ENCODE measurements at regions not wholly inside any gene's neighbourhood (a gene's known extent, or its start where the extent isn't known, plus 50 kb on each side); places are given as distances from the start of the nearest gene placed in this dataset.
"Not testable (repeated sequence)": the region's sequence is repeated elsewhere in the genome, so short reads cannot be mapped to it uniquely, and the experiment has no call there.

GRCh38 chr7:119900996-119901672 is 371.8 kb upstream of the KCND2 start:
- H3K4me1 Mint-ChIP-seq: no peaks in the 10 kb centered on the region
- CTCF ChIA-PET: no interaction called here
- H3K27me3 Mint-ChIP-seq: no peaks in the 10 kb centered on the region
- POLR2A ChIA-PET: no interaction called here
- no peak overlapping the region for H3K4me3 ChIP-seq (ENCODE audit: low read length)
- DNase-seq: no peak
- no peaks in the 10 kb centered on the region for H3K36me3 ChIP-seq (ENCODE audit: insufficient read depth, low read length)
- H3K9me3 ChIP-seq (ENCODE audit: low read length): no peaks in the 10 kb centered on the region
- H3K27me3 ChIP-seq (ENCODE audit: insufficient read depth, low read length, poor library complexity, severe bottlenecking): no peaks in the 10 kb centered on the region
- no peak overlapping the region for H3K27ac ChIP-seq (ENCODE audit: low read depth, low read length)
- no peaks in the 10 kb centered on the region for H3K36me3 Mint-ChIP-seq
- no peak overlapping the region for H3K4me3 Mint-ChIP-seq
- H3K27ac Mint-ChIP-seq: no peak overlapping the region
- H3K9me3 Mint-ChIP-seq: peaks cover 4 to 14% (median 8%) of the 10 kb centered on the region in 5 donors
- no peaks in the 10 kb centered on the region for H3K4me1 ChIP-seq (ENCODE audit: insufficient read depth, low read length)

GRCh38 chr7:119903085-119903484 is 369.9 kb upstream of the KCND2 start:
- Mint-ChIP-seq H3K27ac (no peak overlapping the region), H3K36me3 (no peaks in the 10 kb centered on the region), H3K4me1 (no peaks in the 10 kb centered on the region), H3K9me3 (peaks cover 4 to 13% (median 6%) of the 10 kb centered on the region in 5 donors), H3K27me3 (no peaks in the 10 kb centered on the region), H3K4me3 (no peak overlapping the region)
- H3K27ac ChIP-seq (ENCODE audit: low read depth, low read length): no peak overlapping the region
- ChIA-PET POLR2A (no interaction called here), CTCF (no interaction called here)
- no peak overlapping the region for H3K4me3 ChIP-seq (ENCODE audit: low read length)
- H3K4me1 ChIP-seq (ENCODE audit: insufficient read depth, low read length): no peaks in the 10 kb centered on the region
- DNase-seq: no peak
- no peaks in the 10 kb centered on the region for H3K36me3 ChIP-seq (ENCODE audit: insufficient read depth, low read length)
- H3K9me3 ChIP-seq (ENCODE audit: low read length): no peaks in the 10 kb centered on the region
- H3K27me3 ChIP-seq (ENCODE audit: insufficient read depth, low read length, poor library complexity, severe bottlenecking): no peaks in the 10 kb centered on the region

GRCh38 chr7:119905495-119905894 is 367.5 kb upstream of the KCND2 start:
- Mint-ChIP-seq H3K4me3 (no peak overlapping the region), H3K9me3 (peaks cover 6 to 15% (median 12%) of the 10 kb centered on the region in 5 donors), H3K27me3 (no peaks in the 10 kb centered on the region), H3K36me3 (no peaks in the 10 kb centered on the region), H3K27ac (no peak overlapping the region), H3K4me1 (no peaks in the 10 kb centered on the region)
- H3K36me3 ChIP-seq (ENCODE audit: insufficient read depth, low read length): no peaks in the 10 kb centered on the region
- no peak overlapping the region for H3K27ac ChIP-seq (ENCODE audit: low read depth, low read length)
- H3K4me3 ChIP-seq (ENCODE audit: low read length): no peak overlapping the region
- ChIA-PET CTCF (no interaction called here), POLR2A (no interaction called here)
- DNase-seq: no peak
- no peaks in the 10 kb centered on the region for H3K27me3 ChIP-seq (ENCODE audit: insufficient read depth, low read length, poor library complexity, severe bottlenecking)
- H3K4me1 ChIP-seq (ENCODE audit: insufficient read depth, low read length): no peaks in the 10 kb centered on the region
- no peaks in the 10 kb centered on the region for H3K9me3 ChIP-seq (ENCODE audit: low read length)

GRCh38 chr7:119908948-119909347 is 364.0 kb upstream of the KCND2 start:
- no peaks in the 10 kb centered on the region for H3K36me3 Mint-ChIP-seq
- Histone ChIP-seq H3K27ac (ENCODE audit: low read depth, low read length) (no peak overlapping the region), H3K4me3 (ENCODE audit: low read length) (no peak overlapping the region), H3K36me3 (ENCODE audit: insufficient read depth, low read length) (no peaks in the 10 kb centered on the region), H3K9me3 (ENCODE audit: low read length) (no peaks in the 10 kb centered on the region), H3K27me3 (ENCODE audit: insufficient read depth, low read length, poor library complexity, severe bottlenecking) (no peaks in the 10 kb centered on the region), H3K4me1 (ENCODE audit: insufficient read depth, low read length) (no peaks in the 10 kb centered on the region)
- no peak for DNase-seq
- no peak overlapping the region for H3K4me3 Mint-ChIP-seq
- CTCF ChIA-PET: no interaction called here
- H3K9me3 Mint-ChIP-seq: peaks cover 2 to 16% (median 10%) of the 10 kb centered on the region in 5 donors
- no peaks in the 10 kb centered on the region for H3K27me3 Mint-ChIP-seq
- no peaks in the 10 kb centered on the region for H3K4me1 Mint-ChIP-seq
- POLR2A ChIA-PET: no interaction called here
- no peak overlapping the region for H3K27ac Mint-ChIP-seq

- H3K27me3 Mint-ChIP-seq; POLR2A ChIA-PET; H3K27ac Mint-ChIP-seq; H3K4me3 ChIP-seq (ENCODE audit: low read length); H3K4me1 Mint-ChIP-seq; H3K4me1 ChIP-seq (ENCODE audit: insufficient read depth, low read length); CTCF ChIA-PET; H3K36me3 ChIP-seq (ENCODE audit: insufficient read depth, low read length); H3K4me3 Mint-ChIP-seq; H3K9me3 ChIP-seq (ENCODE audit: low read length); DNase-seq; H3K36me3 Mint-ChIP-seq; H3K27me3 ChIP-seq (ENCODE audit: insufficient read depth, low read length, poor library complexity, severe bottlenecking); H3K27ac ChIP-seq (ENCODE audit: low read depth, low read length): not testable (repeated sequence)
- peaks cover 4 to 26% (median 21%) of the 10 kb centered on the region in 5 donors for H3K9me3 Mint-ChIP-seq
These were observed 358.9 kb upstream of the KCND2 start for GRCh38 chr7:119914119-119914518.

GRCh38 chr7:119916501-119916900 is 356.5 kb upstream of the KCND2 start:
- no peaks in the 10 kb centered on the region for H3K9me3 ChIP-seq (ENCODE audit: low read length)
- H3K4me3 ChIP-seq (ENCODE audit: low read length): no peak overlapping the region
- H3K36me3 ChIP-seq (ENCODE audit: insufficient read depth, low read length): no peaks in the 10 kb centered on the region
- no peak overlapping the region for H3K27ac ChIP-seq (ENCODE audit: low read depth, low read length)
- DNase-seq: no peak
- Mint-ChIP-seq H3K27ac (no peak overlapping the region), H3K9me3 (peaks cover 11 to 27% (median 21%) of the 10 kb centered on the region in 5 donors), H3K4me3 (no peak overlapping the region), H3K4me1 (no peaks in the 10 kb centered on the region), H3K36me3 (no peaks in the 10 kb centered on the region), H3K27me3 (no peaks in the 10 kb centered on the region)
- H3K27me3 ChIP-seq (ENCODE audit: insufficient read depth, low read length, poor library complexity, severe bottlenecking): no peaks in the 10 kb centered on the region
- POLR2A ChIA-PET: no interaction called here
- CTCF ChIA-PET: no interaction called here
- H3K4me1 ChIP-seq (ENCODE audit: insufficient read depth, low read length): no peaks in the 10 kb centered on the region

DNA sequence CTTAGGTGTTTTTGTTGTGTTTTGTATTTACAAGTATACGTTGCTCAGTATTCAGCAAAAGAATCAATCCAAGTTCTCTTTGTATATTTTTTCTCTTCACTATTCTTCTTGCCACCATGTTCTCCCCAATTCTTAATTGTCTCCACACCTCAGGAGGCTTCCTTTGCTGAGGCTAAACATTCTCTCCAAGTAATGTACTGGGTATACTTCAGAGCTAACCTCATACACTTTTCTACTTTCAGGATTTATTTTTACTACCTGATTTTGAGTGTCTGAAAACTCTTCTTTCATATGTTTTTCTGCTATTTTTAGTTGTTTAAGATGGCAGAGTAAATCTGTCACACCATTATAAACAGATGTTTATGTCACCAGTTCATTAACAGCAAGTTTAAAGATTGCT is 354.8 kb upstream of the KCND2 start:
- ChIA-PET POLR2A (no interaction called here), CTCF (no interaction called here)
- no peaks in the 10 kb centered on the region for H3K4me1 ChIP-seq (ENCODE audit: insufficient read depth, low read length)
- H3K36me3 ChIP-seq (ENCODE audit: insufficient read depth, low read length): no peaks in the 10 kb centered on the region
- no peak for DNase-seq
- H3K4me3 ChIP-seq (ENCODE audit: low read length): no peak overlapping the region
- H3K9me3 ChIP-seq (ENCODE audit: low read length): no peaks in the 10 kb centered on the region
- H3K4me1 Mint-ChIP-seq: no peaks in the 10 kb centered on the region
- H3K27ac Mint-ChIP-seq: no peak overlapping the region
- no peaks in the 10 kb centered on the region for H3K27me3 ChIP-seq (ENCODE audit: insufficient read depth, low read length, poor library complexity, severe bottlenecking)
- no peak overlapping the region for H3K4me3 Mint-ChIP-seq
- no peaks in the 10 kb centered on the region for H3K36me3 Mint-ChIP-seq
- H3K27ac ChIP-seq (ENCODE audit: low read depth, low read length): no peak overlapping the region
- H3K27me3 Mint-ChIP-seq: no peaks in the 10 kb centered on the region
- H3K9me3 Mint-ChIP-seq: peaks cover 11 to 32% (median 24%) of the 10 kb centered on the region in 5 donors

GRCh38 chr7:119919986-119920385 is 353.0 kb upstream of the KCND2 start:
- Mint-ChIP-seq H3K9me3 (peaks cover 11 to 36% (median 21%) of the 10 kb centered on the region in 5 donors), H3K4me3 (no peak overlapping the region), H3K27ac (no peak overlapping the region), H3K36me3 (no peaks in the 10 kb centered on the region), H3K27me3 (no peaks in the 10 kb centered on the region), H3K4me1 (no peaks in the 10 kb centered on the region)
- ChIA-PET CTCF (no interaction called here), POLR2A (no interaction called here)
- Histone ChIP-seq H3K4me3 (ENCODE audit: low read length) (no peak overlapping the region), H3K9me3 (ENCODE audit: low read length) (no peaks in the 10 kb centered on the region), H3K27ac (ENCODE audit: low read depth, low read length) (no peak overlapping the region), H3K27me3 (ENCODE audit: insufficient read depth, low read length, poor library complexity, severe bottlenecking) (no peaks in the 10 kb centered on the region), H3K36me3 (ENCODE audit: insufficient read depth, low read length) (no peaks in the 10 kb centered on the region), H3K4me1 (ENCODE audit: insufficient read depth, low read length) (no peaks in the 10 kb centered on the region)
- DNase-seq: no peak

Measured in CD8-positive, alpha-beta memory T cell (primary cell).